Erythroblast (primary cell): ENCODE measurements at regions not wholly inside any gene's neighbourhood (a gene's known extent, or its start where the extent isn't known, plus 50 kb on each side); places are given as distances from the start of the nearest gene placed in this dataset.

Experiments used
- GATA1 ChIP-seq: IDR thresholded peaks from 2 replicates; pipeline ENCODE4 v1.6.1; 2011; ENCODE audit warnings: low read depth, mild to moderate bottlenecking, control low read depth, low read length, moderate library complexity
- POLR2A ChIP-seq: IDR thresholded peaks from 2 replicates; pipeline ENCODE4 v1.6.1; 2011; ENCODE audit warnings: mild to moderate bottlenecking, low read length

GRCh38 chr2:2872309-2872617, 505.4 kb downstream of the EIPR1 start:
- TF ChIP-seq POLR2A (no peak), GATA1 (no peak)
